ENCODE measurements at regions not wholly inside any gene's neighbourhood (a gene's known extent, or its start where the extent isn't known, plus 50 kb on each side); places are given as distances from the start of the nearest gene placed in this dataset.

GRCh38 chr6:134117409-134117808 is 65.0 kb upstream of the SLC2A12 start:
- DNase-seq (ENCODE audit: low spot score): peak; percentile 40

DNA sequence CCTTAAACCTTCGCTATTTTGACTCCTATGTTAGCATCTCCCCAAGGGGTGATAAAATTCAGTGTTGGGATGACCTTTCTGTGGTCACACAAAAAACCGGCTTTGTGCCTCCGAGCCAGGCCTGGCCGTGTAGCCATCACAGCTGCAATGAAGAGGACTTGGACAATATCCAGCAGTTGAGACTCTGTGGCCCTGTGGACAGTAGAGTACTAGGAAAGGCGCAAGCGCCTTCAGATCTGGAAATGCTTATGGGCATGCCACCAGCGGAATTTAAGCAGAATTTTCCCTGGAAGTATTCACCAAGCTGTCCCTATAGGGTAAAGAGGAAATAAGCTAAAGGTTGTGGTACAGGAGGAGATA is 63.3 kb upstream of the SLC2A12 start:
- DNase-seq (ENCODE audit: low spot score): peak; percentile 85

- DNase-seq (ENCODE audit: low spot score): no peak
Observed at GRCh38 chr6:134114918-134115714, 62.7 kb upstream of the SLC2A12 start.

DNA sequence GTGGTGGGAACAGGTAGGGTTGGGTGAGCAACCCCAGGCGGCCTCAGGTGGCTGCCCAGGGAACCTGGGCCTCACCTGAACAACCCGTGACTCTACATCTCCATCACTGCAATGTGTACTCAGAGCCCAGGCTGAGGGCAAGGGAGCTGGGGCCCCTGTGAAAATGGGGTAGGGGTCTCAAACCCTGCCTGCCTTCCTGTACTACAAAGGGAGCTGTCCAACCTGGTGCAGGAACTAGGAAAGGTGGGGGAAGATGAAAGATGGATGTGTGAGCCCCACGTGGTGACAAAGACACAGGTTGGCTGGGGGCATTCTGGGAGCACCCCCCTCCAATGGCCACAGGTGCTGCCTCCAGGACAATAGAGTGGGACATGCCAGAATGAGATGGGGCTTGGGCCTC is 62.1 kb upstream of the SLC2A12 start:
- no peak for DNase-seq (ENCODE audit: low spot score)

GRCh38 chr6:134111726-134112125 is 59.3 kb upstream of the SLC2A12 start:
- no peak for DNase-seq (ENCODE audit: low spot score)

DNA sequence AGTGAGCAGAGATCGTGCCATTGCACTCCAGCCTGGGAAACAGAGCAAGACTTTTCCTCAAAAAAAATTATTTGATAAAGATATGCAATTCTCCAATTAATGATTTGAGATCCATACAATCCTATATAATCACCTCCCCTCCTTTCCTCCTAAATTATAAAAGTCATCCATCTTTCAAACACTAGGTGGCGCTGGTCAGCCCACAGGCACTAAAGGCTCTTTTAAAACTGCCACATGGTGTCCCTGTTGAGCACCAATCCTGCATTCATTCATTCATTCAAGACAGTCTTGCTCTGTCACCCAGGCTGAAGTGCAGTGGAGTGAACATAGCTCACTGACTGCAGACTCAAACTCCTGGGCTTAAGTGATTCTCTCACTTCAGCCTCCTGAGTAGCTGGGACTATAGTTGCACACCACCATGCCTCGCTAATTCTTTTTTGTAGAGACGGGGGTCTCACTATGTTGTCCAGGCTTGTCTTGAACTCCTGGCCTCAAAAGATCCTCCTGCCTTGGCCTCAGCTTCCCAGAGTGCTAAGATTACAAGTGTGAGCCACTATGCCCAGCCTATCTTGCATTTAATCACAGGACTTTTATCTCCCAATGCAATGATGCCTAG is 58.7 kb upstream of the SLC2A12 start:
- DNase-seq (ENCODE audit: low spot score): peak; percentile 55

DNA sequence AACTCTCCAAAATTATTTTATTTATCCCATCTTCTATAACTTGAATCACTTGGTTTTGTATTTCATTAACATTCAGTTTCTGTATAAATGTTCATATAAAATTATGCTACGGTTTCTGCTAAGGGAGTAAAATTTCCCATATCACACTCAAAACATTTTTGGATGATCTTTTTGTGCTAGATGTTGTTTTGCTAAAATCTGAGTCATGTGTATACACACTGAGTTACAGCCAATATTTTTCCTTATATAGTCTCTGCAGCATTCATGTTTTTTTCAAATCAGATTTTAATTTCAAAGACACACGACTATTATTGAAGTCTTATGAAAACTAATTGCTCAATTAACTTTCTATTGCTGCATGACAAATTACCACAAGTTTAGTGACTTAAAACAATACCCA is 54.3 kb upstream of the SLC2A12 start:
- no peak for DNase-seq (ENCODE audit: low spot score)

DNA sequence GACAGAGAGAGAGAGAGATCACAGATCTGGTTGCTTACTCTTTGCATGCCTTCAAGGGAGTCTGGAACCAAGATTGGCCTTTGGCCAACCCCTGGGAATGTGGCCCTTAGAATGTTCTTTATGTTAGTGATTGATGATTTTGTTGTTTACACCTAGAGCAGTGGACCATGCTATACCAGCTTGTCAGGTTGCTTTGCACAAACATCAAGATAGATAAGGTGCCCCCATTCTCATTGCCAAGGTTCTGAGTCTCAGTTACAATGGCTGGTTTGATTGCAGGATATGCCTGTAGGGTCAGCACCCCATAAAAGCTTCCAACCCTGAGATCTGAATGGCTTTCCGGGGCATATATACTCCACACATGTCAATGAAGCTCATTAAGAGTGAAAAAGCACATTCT is 53.5 kb upstream of the SLC2A12 start:
- DNase-seq (ENCODE audit: low spot score): no peak

- DNase-seq (ENCODE audit: low spot score): no peak
Observed at GRCh38 chr6:134103006-134103405, 50.6 kb upstream of the SLC2A12 start.
